Upper lobe of left lung (tissue), 4 donors: ENCODE measurements at regions not wholly inside any gene's neighbourhood (a gene's known extent, or its start where the extent isn't known, plus 50 kb on each side); places are given as distances from the start of the nearest gene placed in this dataset.

Source experiments
- CTCF ChIP-seq, 6 experiments: fragments of 450-650 bp in 4 of 6; fragments of 200-600 bp in 2 of 6; sonication (generic) in 2 of 6; IDR thresholded peaks; one replicate each; pipeline ENCODE4 v1.5.1; 2016 to 2019; ENCODE audit warnings: antibody characterized with exemption in 6 of 6
- EP300 ChIP-seq, 4 donors: sonication (generic); formaldehyde crosslinking; IDR thresholded peaks; one replicate each; pipeline ENCODE4 v1.5.1; 2017; ENCODE audit warnings: antibody characterized with exemption in 4 of 4, control low read depth in 2 of 4
- POLR2A ChIP-seq, 4 donors: fragments of 450-650 bp; IDR thresholded peaks; one replicate each; pipeline ENCODE4 v1.5.1; 2016 to 2017; ENCODE audit warnings: antibody characterized with exemption in 4 of 4, mild to moderate bottlenecking in 2 of 4
- POLR2AphosphoS5 ChIP-seq, 2 donors: sonication (generic); formaldehyde crosslinking; IDR thresholded peaks; one replicate each; pipeline ENCODE4 v1.5.1; 2017; ENCODE audit warnings: antibody characterized with exemption in 2 of 2

GRCh38 chr1:72375226-72375625 lies 92.9 kb upstream of the NEGR1 start:
- TF ChIP-seq CTCF (IDR thresholded peaks at IDR 0.05) (no peak), EP300 (IDR thresholded peaks at IDR 0.05) (no peak), POLR2A (IDR thresholded peaks at IDR 0.05) (no peak), POLR2AphosphoS5 (IDR thresholded peaks at IDR 0.05) (no peak)
